DOHH2 (cell line): ENCODE measurements at regions not wholly inside any gene's neighbourhood (a gene's known extent, or its start where the extent isn't known, plus 50 kb on each side); places are given as distances from the start of the nearest gene placed in this dataset.
"Not testable (repeated sequence)": the region's sequence is repeated elsewhere in the genome, so short reads cannot be mapped to it uniquely, and the experiment has no call there.

Experiments
- H3F3A ChIP-seq: fragments of 200-600 bp; sonication (generic), shearing (Covaris generic); 2 replicates; pipeline ENCODE4 v1.6.0; 2016; ENCODE audit warnings: antibody characterized with exemption, mild to moderate bottlenecking; ENCODE audit not compliant: control insufficient read depth, insufficient read depth
- H3K27ac ChIP-seq: fragments of 200-600 bp; sonication (generic); 2 replicates; pipeline ENCODE4 v1.5.1; 2014; ENCODE audit warnings: low read depth, mild to moderate bottlenecking, low read length, moderate library complexity
- H3K27me3 ChIP-seq: fragments of 200-600 bp; sonication (generic); 2 replicates; pipeline ENCODE4 v1.6.1; 2014; ENCODE audit warnings: mild to moderate bottlenecking, low read length, mixed read lengths; ENCODE audit not compliant: control insufficient read depth
- H3K36me3 ChIP-seq: fragments of 200-600 bp; sonication (generic); 2 replicates; pipeline ENCODE4 v1.6.1; 2014; ENCODE audit warnings: mild to moderate bottlenecking, low read length, moderate library complexity, mixed read lengths; ENCODE audit not compliant: control insufficient read depth
- H3K4me1 ChIP-seq: fragments of 200-600 bp; sonication (generic); 2 replicates; pipeline ENCODE4 v1.6.1; 2014; ENCODE audit warnings: mild to moderate bottlenecking, low read length, mixed read lengths; ENCODE audit not compliant: control insufficient read depth
- H3K4me2 ChIP-seq: fragments of 200-600 bp; sonication (generic); 2 replicates; pipeline ENCODE4 v1.6.0; 2014; ENCODE audit warnings: mild to moderate bottlenecking, low read length, moderate library complexity
- H3K4me3 ChIP-seq: fragments of 200-600 bp; sonication (generic); 2 replicates; pipeline ENCODE4 v1.5.1; 2014; ENCODE audit warnings: mild to moderate bottlenecking, low read length, mixed read lengths
- H3K79me2 ChIP-seq: fragments of 200-600 bp; sonication (generic); 2 replicates; pipeline ENCODE4 v1.6.1; 2014; ENCODE audit warnings: mild to moderate bottlenecking, low read length, mixed read lengths; ENCODE audit not compliant: control insufficient read depth
- H3K9me2 ChIP-seq: fragments of 200-600 bp; sonication (generic); replicated peaks from 2 replicates; pipeline ENCODE4 v1.6.1; 2014; ENCODE audit warnings: mild to moderate bottlenecking, low read length, mixed read lengths; ENCODE audit not compliant: control insufficient read depth
- H3K9me3 ChIP-seq: fragments of 200-600 bp; sonication (generic); 2 replicates; pipeline ENCODE4 v1.6.1; 2014; ENCODE audit warnings: antibody characterized with exemption, low read length, mixed read lengths; ENCODE audit not compliant: control insufficient read depth, insufficient read depth
- H4K20me1 ChIP-seq: fragments of 200-600 bp; sonication (generic); 2 replicates; pipeline ENCODE4 v1.6.0; 2014; ENCODE audit warnings: low read depth, mild to moderate bottlenecking, antibody characterized with exemption, low read length, moderate library complexity; ENCODE audit not compliant: control insufficient read depth, insufficient read depth
- CTCF ChIP-seq: fragments of 200-600 bp; sonication (generic); IDR thresholded peaks from one replicate; pipeline ENCODE4 v1.5.1; 2014; ENCODE audit warnings: antibody characterized with exemption, mild to moderate bottlenecking, low read depth, low read length; ENCODE audit not compliant: poor library complexity, severe bottlenecking
- EZH2phosphoT487 ChIP-seq: fragments of 200-600 bp; sonication (generic); IDR thresholded peaks from 2 replicates; pipeline ENCODE4 v1.6.1; 2017; ENCODE audit warnings: borderline replicate concordance, mild to moderate bottlenecking, antibody characterized with exemption, low read length, moderate library complexity, mixed read lengths

- Histone ChIP-seq H3F3A (no peaks in the 10 kb centered on the region), H3K9me2 (no peaks in the 10 kb centered on the region), H3K36me3 (no peaks in the 10 kb centered on the region), H3K4me3 (no peak overlapping the region), H3K27ac (no peak overlapping the region), H4K20me1 (no peaks in the 10 kb centered on the region), H3K27me3 (no peaks in the 10 kb centered on the region), H3K4me1 (no peaks in the 10 kb centered on the region), H3K9me3 (peaks cover 6% of the 10 kb centered on the region; the same call in 1 of the 2 replicates), H3K79me2 (no peaks in the 10 kb centered on the region), H3K4me2 (no peak overlapping the region)
- TF ChIP-seq EZH2phosphoT487, result no peak
- no peak for TF ChIP-seq CTCF
These were observed 101.6 kb upstream of the MPHOSPH6 start for GRCh38 chr16:82271636-82272035.

GRCh38 chr16:82267675-82268074 is 97.7 kb upstream of the MPHOSPH6 start:
- H3F3A ChIP-seq, H3K4me3 ChIP-seq, H3K9me3 ChIP-seq, H3K79me2 ChIP-seq, H3K4me1 ChIP-seq, H3K27ac ChIP-seq, H3K4me2 ChIP-seq, H3K9me2 ChIP-seq, H4K20me1 ChIP-seq, H3K27me3 ChIP-seq, H3K36me3 ChIP-seq: not testable (repeated sequence)

- no peaks in the 10 kb centered on the region for H3K36me3 ChIP-seq
- H3F3A ChIP-seq, result no peaks in the 10 kb centered on the region
- TF ChIP-seq EZH2phosphoT487, result no peak
- TF ChIP-seq CTCF, result no peak
- peaks cover 16% of the 10 kb centered on the region; the same call in 1 of the 2 replicates for H3K27me3 ChIP-seq
- H3K4me3 ChIP-seq, result no peak overlapping the region
- no peak overlapping the region for H3K27ac ChIP-seq
- no peaks in the 10 kb centered on the region for H3K79me2 ChIP-seq
- H4K20me1 ChIP-seq, result no peaks in the 10 kb centered on the region
- H3K9me2 ChIP-seq, result no peaks in the 10 kb centered on the region
- H3K4me2 ChIP-seq, result no peak overlapping the region
- H3K4me1 ChIP-seq, result no peaks in the 10 kb centered on the region
- H3K9me3 ChIP-seq, result peaks cover 6% of the 10 kb centered on the region; the same call in 1 of the 2 replicates
These were observed 95.8 kb upstream of the MPHOSPH6 start for GRCh38 chr16:82265809-82266208.

- Histone ChIP-seq H3K27me3 (peaks cover 16% of the 10 kb centered on the region; the same call in 1 of the 2 replicates), H3K4me3 (no peak overlapping the region), H3F3A (no peaks in the 10 kb centered on the region), H3K36me3 (no peaks in the 10 kb centered on the region), H3K79me2 (no peaks in the 10 kb centered on the region), H3K27ac (no peak overlapping the region), H3K9me2 (no peaks in the 10 kb centered on the region), H3K4me1 (no peaks in the 10 kb centered on the region), H3K9me3 (peaks cover 6% of the 10 kb centered on the region; the same call in 1 of the 2 replicates), H4K20me1 (no peaks in the 10 kb centered on the region), H3K4me2 (no peak overlapping the region)
- no peak for TF ChIP-seq EZH2phosphoT487
- no peak for TF ChIP-seq CTCF
These were observed 94.7 kb upstream of the MPHOSPH6 start for GRCh38 chr16:82264756-82265155.
